K562 (cell line): ENCODE measurements at regions not wholly inside any gene's neighbourhood (a gene's known extent, or its start where the extent isn't known, plus 50 kb on each side); places are given as distances from the start of the nearest gene placed in this dataset.

Source experiments
- ADNP ChIP-seq: fragments of 200-800 bp; sonication (Bioruptor generic); IDR thresholded peaks from 2 replicates; pipeline ENCODE4 v1.6.1; 2016; ENCODE audit warnings: missing genetic modification characterization, missing compliant biosample characterization
- BRCA1 ChIP-seq, 2 experiments: fragments of 450-650 bp in 1 of 2; sonication (generic) in 1 of 2; formaldehyde crosslinking in 1 of 2; IDR thresholded peaks; 2 replicates each; pipeline versions ENCODE4 v1.5.0 to v1.6.1; 2017 to 2020; ENCODE audit warnings: mild to moderate bottlenecking in 1 of 2, missing genetic modification reagents in 1 of 2
- NR2C1 ChIP-seq, 2 experiments: fragments of 450-650 bp; IDR thresholded peaks; 2 replicates each; pipeline ENCODE4 v1.6.1; 2017; ENCODE audit warnings: mild to moderate bottlenecking in 2 of 2, antibody characterized with exemption in 1 of 2, inconsistent platforms in 1 of 2, missing compliant biosample characterization in 1 of 2, missing genetic modification characterization in 1 of 2
- ZNF785 ChIP-seq: fragments of 250-450 bp; sonication (Bioruptor Pico); IDR thresholded peaks from 2 replicates; pipeline ENCODE4 v1.4.0; 2020; ENCODE audit warnings: mild to moderate bottlenecking

DNA sequence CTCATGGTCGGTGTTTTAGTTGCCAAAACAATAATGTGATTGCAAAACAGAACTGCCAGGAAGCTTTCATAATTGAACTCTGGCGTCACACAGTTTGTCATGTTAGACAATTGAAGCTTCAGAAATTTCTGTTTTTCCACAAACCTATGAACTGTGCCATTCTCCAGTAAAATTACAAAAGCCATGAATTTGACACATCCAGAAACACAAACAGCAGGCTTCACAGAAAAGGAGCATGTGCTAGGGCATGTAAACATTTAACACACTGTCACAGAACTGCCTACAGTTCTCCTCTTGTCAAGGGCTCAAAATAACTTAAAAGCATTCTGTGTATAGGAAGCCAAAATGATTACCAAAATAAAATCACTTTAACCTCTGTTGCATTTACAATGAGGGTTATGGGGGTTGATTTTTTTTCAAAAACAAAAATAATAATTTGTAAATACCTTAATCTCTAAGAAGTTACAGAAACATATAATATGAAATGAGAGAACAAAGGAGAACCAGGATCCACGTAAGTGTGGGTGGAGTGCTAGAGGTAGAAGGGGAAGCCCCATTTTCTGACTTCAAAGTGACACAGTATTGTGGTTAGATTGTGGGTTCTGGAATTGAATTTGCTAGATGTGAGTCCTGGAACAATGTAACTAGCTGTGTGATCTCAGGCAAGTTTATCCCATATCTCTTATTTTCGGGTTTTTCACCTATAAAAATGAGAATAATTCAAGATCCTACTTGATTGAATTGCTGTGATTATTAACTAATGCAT, 295.0 kb downstream of the CENPC start:
- TF ChIP-seq BRCA1 (IDR thresholded peaks at IDR 0.05) (no peak), BRCA1 (CRISPR knock-in tag; IDR thresholded peaks at IDR 0.05) (no peak), NR2C1 (IDR thresholded peaks at IDR 0.05) (no peak), NR2C1 (tag; IDR thresholded peaks at IDR 0.05) (no peak), ZNF785 (no peak), ADNP (no peak)
